CD4-positive, alpha-beta T cell treated with Interferon alpha-2 for 1 hour (primary cell): ENCODE measurements at regions not wholly inside any gene's neighbourhood (a gene's known extent, or its start where the extent isn't known, plus 50 kb on each side); places are given as distances from the start of the nearest gene placed in this dataset.

ENCODE experiments used
- DNase-seq, 2 donors: peaks; one replicate each; pipeline ENCODE4 v3.0.0-alpha.2; 2020 to 2022

- no peak for DNase-seq
These were observed 178.8 kb downstream of the IBTK start for GRCh38 chr6:82068721-82069120.

- DNase-seq: no peak
These were observed 180.5 kb downstream of the IBTK start for GRCh38 chr6:82066991-82067411.

- no peak for DNase-seq
These were observed 181.3 kb downstream of the IBTK start for GRCh38 chr6:82066196-82066595.

GRCh38 chr6:82063574-82063973 lies 184.0 kb downstream of the IBTK start:
- DNase-seq: no peak

- DNase-seq: no peak
These were observed 185.3 kb downstream of the IBTK start for GRCh38 chr6:82062219-82062618.

GRCh38 chr6:82057846-82058554 lies 189.5 kb downstream of the IBTK start:
- no peak for DNase-seq

- DNase-seq: no peak
These were observed 191.0 kb downstream of the IBTK start for GRCh38 chr6:82056567-82056966.

GRCh38 chr6:82045965-82046756 lies 201.4 kb downstream of the IBTK start:
- DNase-seq: no peak

- no peak for DNase-seq
These were observed 206.9 kb downstream of the IBTK start for GRCh38 chr6:82040405-82041221.

GRCh38 chr6:82038631-82039030 lies 208.9 kb downstream of the IBTK start:
- no peak for DNase-seq

GRCh38 chr6:82035526-82035925 lies 212.0 kb downstream of the IBTK start:
- DNase-seq: no peak

- no peak for DNase-seq
These were observed 213.8 kb downstream of the IBTK start for GRCh38 chr6:82033631-82034211.

- DNase-seq: no peak
These were observed 215.1 kb downstream of the IBTK start for GRCh38 chr6:82032444-82032843.

- DNase-seq: no peak
These were observed 216.6 kb downstream of the IBTK start for GRCh38 chr6:82030761-82031503.

- DNase-seq: no peak
These were observed 217.2 kb downstream of the IBTK start for GRCh38 chr6:82030301-82030700.

- DNase-seq: no peak
These were observed 222.3 kb downstream of the IBTK start for GRCh38 chr6:82025271-82025670.

- no peak for DNase-seq
These were observed 224.9 kb downstream of the IBTK start for GRCh38 chr6:82022614-82023129.

- DNase-seq: no peak
These were observed 229.8 kb downstream of the IBTK start for GRCh38 chr6:82017773-82018172.

- DNase-seq: no peak
These were observed 230.3 kb downstream of the IBTK start for GRCh38 chr6:82017288-82017687.

GRCh38 chr6:82015526-82015925 lies 232.0 kb downstream of the IBTK start:
- DNase-seq: no peak

- DNase-seq: no peak
These were observed 232.5 kb downstream of the IBTK start for GRCh38 chr6:82015043-82015442.
